GF-D8 (cell line): ENCODE measurements at regions not wholly inside any gene's neighbourhood (a gene's known extent, or its start where the extent isn't known, plus 50 kb on each side); places are given as distances from the start of the nearest gene placed in this dataset.
"Not testable (repeated sequence)": the region's sequence is repeated elsewhere in the genome, so short reads cannot be mapped to it uniquely, and the experiment has no call there.

Experiments used
- DNase-seq: peaks from one replicate; lab custom pipeline; 2025; lab: John Stamatoyannopoulos, UW

DNA sequence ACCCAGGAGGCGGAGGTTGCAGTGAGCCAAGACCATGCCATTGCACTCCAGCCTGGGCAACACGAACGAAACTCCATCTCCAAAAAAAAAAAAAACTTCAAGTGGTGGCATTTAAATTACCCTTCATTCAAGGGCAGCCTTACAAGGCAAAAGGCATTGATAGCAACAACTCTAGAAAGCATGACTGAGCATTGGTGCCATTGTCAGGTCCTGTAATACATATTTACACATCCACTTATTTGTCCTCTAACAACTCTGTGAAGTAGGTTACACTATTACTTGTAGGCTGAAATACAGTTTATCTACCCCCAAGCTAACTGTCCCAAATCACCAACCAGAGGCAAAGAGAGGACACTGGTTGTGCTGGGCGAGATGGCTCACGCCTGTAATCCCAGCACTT lies 52.7 kb upstream of the LARP1 start:
- DNase-seq, result no peak

DNA sequence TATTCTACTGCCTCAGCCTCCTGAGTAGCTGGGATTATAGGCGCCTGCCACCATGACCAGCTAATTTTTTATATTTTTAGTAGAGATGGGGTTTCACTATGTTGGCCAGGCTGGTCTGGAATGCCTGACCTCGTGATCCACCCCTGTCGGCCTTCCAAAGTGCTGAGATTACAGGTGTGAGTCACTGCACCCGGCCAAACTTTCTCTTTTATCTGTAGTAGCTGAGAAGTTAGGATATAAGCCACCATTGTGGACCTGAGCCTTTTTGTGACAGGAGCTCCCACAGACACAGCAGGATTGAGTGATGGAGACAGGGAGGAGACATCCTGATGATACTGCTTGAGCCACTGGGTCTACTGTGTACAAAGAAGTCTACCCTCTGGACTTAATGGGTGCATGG lies 53.5 kb upstream of the LARP1 start:
- not testable (repeated sequence) for DNase-seq

DNA sequence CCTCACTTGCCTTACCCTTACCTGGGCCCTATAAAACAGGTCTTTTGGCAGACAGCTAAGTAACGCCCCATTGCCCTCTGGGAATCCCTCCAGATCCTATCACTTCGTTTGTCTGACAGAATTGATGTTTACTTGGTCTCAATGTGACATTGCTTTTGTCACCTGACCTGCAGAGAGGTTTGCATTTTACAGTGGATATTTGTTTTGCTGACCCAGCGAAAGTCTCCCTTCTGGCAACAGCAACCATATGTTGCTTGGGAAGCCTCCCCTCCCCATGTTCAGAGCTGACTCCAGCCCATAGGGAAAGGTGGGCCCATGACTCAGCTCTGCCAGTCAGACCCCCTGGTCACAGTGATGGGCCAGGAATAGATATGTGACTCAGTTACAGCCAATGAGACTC lies 54.0 kb upstream of the LARP1 start:
- DNase-seq, result no peak

DNA sequence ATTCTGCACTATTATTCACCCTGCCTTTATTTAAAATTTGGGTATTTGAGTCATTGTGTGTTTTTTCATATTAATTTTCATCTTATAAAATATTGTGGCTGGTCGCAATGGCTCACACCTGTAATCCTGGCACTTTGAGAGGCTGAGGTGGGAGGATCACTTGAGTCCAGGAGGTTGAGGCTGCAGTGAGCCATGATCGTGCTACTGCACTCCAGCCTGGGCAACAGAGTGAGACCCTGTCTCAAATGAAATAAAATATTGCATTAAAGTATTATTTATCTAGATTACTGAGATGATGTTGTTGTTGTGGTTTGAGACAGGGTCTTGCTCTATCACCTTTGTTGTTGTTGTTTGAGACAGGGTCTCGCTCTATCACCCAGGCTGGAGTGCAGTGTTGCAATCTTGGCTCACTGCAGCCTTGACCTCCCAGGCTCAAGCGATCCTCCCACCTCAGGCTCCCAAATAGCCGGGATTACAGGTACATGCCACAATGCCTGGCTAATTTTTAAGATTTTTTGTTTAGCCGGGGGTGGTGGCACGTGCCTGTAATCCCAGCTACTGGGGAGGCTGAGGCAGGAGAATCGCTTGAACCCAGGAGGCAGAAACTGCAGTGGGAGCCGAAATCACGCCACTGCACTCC lies 54.8 kb upstream of the LARP1 start:
- DNase-seq, result not testable (repeated sequence)

DNA sequence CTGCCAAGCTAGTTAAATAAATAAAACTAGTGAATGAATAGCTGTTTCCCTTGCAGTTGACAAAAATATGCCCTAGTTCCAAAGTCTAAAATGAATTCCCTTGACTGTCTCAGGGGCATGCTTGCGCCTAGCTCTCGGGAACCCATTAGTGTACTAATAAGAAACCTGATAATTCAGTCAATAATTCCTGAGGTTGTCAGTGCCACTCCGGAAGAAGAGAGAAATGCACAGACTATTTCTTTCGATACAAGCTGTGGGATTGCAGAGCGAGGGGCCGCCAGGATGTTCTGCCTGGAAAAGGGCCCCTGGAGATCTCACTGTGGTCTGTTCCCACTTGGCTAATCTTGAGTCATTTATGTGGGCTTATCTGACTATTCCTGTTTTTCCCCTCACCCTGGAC lies 56.4 kb upstream of the LARP1 start:
- DNase-seq, result no peak

DNA sequence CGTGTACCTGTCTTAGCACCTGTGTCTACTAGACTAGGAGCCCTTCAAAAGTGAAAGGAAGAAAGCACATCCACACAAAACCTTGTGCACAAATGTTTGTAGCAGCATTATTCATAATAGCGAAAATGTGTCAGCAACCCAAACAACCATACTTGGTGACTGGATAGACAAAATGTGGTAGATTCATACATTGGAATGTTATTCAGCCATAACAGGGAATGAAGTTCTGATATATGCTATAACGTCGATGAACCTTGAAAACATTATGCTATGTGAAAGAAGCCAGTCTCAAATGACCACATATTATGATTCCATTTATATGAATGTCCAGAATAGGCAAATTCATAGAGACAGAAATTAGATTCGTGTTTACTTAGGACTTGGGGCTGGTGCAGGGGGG lies 57.8 kb upstream of the LARP1 start:
- no peak for DNase-seq

DNA sequence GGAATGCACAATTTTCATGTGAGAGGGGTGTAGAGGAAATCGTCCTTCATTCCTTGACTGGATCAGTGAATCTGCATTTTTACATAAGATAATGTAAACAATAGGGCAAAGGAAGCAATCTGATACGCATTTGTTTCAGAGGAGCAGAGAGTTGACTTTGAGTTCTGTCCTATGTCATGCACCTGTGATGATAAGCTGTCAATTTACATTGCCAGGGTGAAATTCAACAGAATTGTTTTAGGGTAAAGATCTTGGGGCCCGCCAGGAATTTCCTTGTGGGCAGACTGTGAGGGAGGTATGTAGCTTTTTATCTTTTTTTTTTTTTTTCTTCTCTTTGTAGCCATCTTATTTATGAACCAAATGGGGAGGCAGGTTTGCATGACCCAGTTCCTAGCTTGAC lies 58.3 kb upstream of the LARP1 start:
- DNase-seq, result no peak

DNA sequence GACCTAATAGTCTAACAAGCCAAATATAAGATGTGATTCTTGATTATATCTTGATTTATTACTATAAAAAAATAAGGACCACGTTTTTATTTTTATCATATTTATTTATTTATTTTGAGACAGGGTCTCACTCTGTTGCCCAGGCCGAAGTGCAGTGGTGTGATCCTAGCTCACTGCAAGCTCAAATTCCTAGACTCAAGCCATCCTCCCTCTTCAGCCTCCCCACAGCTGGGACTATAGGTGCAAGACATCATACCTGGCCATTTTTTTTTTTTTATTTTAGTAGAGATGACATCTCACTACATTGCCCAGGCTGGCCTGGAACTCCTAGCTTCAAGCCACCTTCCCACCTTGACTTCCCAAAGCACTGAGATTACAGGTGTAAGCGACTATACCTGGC lies 61.0 kb upstream of the LARP1 start:
- no peak for DNase-seq

DNA sequence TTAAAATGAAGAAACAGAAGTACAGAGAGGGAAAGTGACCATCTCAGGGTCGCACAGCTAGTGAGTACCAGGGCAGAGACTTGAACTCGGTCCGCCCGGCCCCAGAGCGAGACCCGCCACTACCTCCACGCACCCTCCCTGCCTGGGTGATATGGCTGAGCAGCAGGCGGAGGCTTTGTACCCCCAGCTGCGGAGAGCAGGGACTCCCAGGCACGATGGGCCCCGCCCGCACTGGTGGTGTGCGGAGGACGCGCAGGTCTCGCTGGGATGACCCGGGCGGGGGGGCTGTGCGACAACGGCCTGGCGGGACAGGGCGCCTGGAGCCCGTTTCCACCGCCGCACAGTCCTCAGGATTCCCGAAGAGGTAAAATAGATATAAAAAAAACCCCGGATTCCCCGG lies 64.7 kb upstream of the LARP1 start:
- no peak for DNase-seq

DNA sequence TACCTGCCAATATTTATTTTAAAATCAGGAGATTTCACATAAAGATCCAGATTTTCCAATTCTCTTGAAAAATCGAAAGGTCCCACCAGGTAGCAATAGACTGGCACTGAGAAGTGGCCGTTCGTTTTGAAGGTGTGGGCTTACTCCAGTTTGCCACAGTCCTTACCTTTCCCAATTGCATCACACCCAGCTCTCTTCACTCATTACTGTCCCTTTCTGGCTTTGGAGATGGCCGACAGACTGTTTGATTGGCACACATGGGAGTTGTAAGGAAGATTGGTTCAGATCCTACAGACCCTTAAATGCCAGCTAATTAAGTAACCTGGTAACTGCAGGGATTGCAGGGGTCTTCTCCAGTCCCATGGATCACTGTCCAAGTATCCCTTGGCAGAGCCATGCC lies 68.7 kb upstream of the LARP1 start:
- DNase-seq, result no peak

DNA sequence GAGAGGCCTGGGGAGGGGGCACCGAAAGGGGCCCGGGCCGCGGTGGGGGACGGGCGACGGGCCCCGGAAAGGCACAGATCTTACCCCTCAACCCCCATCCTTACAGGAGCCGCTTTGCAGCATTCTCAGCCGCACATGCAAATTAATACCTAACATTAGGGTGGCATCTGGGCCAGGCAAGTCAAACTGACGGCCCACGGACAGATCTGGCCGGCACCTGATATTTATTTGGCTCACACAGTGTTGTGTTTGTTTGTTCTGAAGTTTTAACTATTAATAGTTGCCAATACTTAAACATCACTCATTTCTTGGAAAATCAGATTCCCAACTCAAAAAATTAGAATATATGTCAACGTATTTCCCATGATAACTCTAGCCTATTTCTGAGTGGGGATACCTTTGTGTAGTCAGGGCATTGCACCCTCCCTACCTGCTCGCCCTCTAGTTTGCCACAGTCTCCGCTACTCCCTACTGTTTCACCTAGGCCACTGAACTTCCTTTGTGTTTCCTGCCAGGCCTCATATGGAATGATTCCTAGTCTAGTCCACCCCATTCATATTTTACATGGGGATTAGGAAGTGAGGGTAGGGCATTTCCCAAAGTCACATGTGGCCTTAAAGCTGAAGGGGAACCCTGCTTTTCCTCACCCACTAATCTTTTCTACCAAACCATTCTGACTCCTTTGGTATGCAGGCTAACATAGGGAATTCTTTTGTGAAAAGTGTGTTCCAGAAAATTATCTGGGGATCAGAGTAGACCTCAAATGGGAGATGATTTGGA lies 71.9 kb upstream of the LARP1 start:
- no peak for DNase-seq

DNA sequence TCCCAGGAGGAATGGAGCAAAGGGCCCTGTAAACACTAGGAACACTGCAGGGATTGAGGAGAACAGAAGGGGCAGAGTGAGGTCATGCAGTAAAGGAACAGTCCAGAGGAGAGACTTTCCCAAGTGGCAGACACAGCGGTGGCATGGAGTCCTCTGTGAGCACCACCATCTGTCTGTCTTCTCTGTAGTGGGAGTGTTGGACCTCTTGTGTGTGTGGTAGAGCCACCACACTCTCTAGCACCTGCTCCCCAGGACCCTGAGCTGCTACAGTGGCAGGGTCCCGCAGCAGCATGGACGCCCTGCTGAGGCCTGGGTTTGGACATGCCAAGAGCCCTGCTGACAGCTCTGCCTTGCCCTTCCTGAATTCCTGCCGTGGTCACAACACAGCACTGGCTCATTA lies 75.7 kb upstream of the LARP1 start:
- no peak for DNase-seq

DNA sequence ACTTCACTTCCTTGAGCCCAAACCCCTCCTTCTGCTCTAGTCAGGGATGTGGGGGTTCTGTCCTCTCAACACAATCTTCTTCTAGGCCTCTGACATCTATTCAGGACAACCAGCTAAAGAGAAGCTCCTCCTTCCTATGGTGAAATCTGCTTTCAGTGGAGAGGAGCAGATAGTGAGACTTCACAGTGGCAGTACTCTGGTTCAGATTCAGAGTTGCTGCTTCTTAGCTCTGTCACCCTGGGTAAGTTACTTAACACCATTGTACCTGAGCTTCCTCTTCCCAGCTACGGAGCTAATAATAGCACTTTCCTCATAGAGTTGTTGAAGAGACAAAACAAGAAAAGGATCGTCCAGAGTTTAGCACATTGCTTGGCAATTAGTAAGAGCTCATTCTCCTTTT lies 77.3 kb upstream of the LARP1 start:
- DNase-seq, result no peak

DNA sequence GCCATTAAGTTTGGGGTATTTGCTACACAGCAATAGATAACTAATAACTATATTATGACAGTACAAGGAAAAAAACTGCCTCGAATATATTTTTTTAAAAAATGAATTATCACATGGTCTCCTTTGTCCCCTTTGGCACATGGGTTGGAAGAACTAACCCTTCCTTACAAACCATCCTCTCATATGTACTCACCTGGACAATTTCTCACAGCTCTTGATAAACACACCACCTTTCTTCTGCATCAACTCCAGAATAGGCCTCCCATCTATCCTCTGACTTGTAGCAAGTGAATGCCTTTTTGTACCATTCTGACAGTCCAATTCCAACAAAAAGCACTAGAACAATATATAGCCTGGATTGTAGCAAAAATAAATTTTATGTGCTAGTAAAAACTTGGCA lies 78.7 kb upstream of the LARP1 start:
- DNase-seq, result no peak

DNA sequence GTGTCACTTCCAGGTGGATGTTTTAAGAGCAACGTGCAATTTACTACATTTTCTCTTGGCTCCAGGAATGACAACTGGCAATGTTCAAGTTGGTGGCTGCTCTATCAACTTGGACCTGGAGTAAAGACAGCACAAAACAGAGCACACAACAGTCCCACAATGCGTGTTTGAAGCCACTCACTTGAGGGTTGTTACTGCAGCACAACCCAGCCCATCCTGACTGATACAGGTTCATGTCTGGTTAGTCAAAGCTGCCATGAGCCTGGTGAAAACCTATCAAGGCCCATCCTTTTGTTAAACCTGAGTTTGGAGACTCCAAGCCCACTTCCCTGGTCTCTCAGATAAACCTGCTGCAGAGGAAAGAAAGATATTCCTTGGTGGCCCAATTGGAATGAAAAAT lies 81.1 kb upstream of the LARP1 start:
- no peak for DNase-seq

DNA sequence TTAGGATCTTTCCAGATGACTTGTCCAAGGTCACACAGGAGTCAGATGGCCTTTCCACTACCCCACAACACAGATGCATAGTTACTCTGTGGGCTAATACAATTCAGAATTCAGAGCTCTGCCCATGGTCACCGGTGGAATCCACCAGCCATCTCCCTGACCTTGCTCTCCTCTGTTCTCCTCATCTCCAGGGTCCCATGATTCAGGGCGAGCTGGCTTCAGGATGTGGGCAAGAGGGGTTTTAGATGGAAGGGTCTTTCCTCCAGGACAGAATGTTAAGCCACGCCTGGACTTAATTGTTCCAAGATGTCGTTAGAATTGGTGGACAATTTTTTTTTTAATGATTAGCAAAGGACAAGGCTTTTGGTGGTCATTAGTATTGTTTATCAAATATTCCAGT lies 81.7 kb upstream of the LARP1 start:
- DNase-seq, result no peak

DNA sequence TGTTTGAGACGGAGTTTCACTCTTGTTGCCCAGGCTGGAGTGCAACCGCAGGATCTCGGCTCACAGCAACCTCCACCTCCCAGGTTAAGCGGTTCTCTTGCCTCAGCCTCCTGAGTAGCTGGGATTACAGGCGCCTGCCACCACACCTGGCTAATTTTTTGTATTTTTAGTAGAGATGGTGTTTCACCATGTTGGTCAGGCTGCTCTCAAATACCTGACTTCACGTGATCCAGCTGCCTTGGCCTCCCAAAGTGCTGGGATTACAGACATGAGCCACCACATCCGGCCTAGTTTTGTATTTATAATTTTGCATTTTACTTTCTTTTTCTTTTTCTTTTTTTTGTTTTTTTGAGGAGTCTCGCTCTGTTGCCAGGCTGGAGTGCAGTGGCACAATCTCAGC lies 85.3 kb upstream of the LARP1 start:
- DNase-seq, result not testable (repeated sequence)

DNA sequence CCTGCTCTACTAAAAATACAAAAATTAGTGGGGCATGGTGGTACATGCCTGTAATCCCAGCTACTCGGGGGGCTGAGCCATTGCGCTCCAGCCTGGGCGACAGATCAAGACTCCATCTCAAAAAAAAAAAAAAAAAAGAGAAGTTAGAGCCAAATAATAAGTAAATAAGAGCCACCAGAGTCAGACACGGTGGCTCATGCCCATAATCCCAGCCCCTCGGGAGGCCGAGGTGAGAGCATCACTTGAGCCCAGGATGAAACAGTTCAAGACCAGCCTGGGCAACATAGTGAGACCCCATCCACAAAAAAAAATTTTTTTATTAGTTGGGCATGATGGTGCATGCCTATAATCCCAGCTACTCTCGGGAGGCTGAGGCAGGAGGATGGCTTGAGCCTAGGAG lies 85.8 kb upstream of the LARP1 start:
- DNase-seq, result no peak

DNA sequence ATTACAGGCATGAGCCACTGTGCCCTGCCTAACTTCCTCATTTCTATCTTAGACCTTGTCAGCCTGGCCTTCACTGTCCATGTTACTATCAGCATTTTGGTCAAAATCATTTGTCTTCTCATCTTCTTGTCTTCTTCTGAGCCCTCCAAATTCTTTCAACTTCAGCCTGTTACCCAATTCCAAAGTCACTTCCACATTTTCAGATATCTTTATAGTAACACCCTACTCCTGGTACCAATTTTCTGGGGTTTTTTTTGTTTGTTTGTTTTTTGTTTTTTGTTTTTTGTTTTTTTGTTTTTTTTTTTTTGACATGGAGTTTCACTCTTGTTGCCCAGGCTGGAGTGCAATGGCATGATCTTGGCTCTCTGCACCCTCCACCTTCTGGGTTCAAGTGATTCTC lies 90.3 kb upstream of the LARP1 start:
- DNase-seq, result no peak

DNA sequence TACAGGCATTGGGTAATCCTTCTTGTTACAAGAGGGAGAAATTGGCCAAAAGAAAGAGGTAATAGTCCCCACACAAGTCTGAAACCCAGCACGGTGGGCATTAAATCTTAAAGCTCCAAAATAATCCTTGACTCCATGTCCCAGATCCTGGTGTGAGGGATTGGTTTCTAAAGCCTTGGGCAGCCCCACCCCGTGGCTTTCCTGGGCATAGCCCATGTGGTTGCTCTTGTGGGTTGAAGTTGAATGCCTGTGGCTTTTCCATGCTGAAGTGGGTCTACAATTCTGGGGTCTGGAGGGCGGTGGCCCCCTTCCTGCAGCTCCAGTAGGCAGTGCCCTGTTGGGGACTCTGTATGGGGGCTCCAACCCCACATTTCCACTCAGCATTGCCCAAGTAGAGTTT lies 91.8 kb upstream of the LARP1 start:
- DNase-seq, result no peak

DNA sequence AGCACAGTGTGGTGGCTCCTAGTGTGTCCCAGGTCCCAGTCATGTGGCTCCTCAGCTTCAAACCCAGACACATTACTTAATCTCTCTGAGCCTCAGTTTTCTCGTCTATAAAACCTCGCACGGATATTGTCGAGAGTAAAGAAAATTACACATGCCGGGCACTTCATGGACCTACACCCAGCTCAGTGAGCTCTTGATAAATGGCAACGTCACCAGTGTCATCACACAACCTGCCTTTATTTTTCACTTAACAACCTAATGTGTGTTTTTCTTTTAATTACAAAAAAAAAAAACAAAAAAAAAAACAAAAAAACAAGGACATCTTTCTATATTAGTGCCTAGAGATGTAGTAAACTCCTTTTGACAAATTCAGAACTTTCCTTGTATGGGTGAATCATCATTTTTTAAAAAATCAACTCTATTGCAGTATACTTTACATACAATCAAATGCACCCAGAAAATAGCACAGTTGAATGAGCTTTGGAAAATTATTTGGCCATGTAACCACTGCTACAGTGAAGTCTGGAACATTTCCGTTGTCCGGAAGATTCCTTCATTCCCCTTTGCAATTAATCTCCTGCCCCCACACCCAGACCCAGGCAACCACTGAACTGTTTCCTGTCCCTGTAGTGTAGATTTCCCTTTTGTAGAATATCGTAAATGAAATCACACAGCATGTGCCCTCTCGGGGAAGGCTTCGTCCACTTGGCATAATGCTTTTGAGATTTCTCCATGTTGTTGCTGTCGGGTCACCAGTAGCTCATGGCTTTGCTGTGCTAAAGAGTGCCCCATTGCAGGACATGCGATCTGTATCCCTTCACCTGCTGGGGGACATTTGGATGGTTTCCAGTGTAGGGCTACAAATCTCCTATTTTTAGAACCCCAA lies 100.4 kb upstream of the LARP1 start:
- peak; percentile 23 for DNase-seq

DNA sequence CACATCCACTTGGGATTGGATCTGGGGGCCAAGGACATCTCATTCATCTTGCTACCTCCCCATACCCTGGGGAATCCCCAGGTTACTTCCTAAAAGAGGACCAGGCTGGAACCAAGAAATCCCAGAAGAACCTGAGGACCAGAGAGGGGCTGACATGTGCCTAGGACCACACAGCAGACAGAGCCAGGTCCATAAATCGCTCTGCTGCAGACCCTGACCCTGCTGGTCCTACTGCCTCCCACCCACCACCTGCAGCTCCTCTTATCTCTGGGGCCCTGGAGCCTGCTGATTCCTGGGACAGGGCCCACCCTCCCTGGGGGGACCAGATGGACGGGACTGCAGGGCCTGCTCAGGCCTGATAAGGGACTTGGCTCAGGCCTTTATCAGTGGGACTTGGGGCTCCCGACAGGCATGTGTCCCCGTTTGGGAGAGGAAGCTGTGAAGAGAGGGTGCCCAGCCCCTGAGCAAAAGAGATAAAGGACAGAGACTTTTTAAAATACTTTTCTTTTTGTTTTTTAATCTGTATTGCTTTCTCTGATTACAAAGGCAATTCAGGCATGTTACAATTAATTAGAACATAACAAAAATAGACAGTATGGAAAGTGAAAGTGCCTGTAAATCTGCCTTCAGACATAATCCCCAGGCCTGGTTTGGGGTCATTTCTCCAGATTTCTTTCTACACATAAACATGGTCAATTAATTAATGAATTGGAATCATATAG lies 101.3 kb upstream of the LARP1 start:
- no peak for DNase-seq

DNA sequence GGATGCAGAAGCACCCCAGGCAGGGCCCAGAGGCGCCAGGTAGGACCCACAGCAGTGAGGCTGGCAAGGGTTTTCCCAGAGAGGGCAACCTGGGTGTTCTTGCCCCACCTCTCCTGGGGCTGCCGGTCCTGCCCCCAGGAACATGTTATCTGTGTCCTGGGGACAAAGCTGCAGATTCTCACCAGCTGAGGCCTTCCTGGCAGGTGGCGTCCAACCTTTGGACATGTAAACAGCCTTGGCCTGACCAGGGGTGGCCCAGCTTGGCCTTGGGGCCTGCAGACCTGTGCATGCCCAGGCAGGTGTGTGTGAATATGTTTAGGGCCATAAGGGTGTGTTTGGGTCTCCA lies 101.8 kb upstream of the LARP1 start:
- DNase-seq, result no peak
